ENCODE measurements at regions not wholly inside any gene's neighbourhood (a gene's known extent, or its start where the extent isn't known, plus 50 kb on each side); places are given as distances from the start of the nearest gene placed in this dataset.

- CTCF ChIA-PET, result interaction anchor here (0.7 to 13.4 kb wide), 51 partner anchors 9 to 713 kb away, joined by 3 to 283 read pairs (median 5); partner anchors contain the start of gene ELL2
- no peak for TF ChIP-seq CTCF (IDR thresholded peaks at IDR 0.05; ENCODE audit: control extremely low read depth, extremely low read depth, low read depth, missing control alignments)
- DNase-seq (ENCODE audit: extremely low spot score), result no peak
- POLR2A ChIA-PET, result no interaction called here
These were observed 97.2 kb downstream of the PCSK1 start for GRCh38 chr5:96335873-96336272.

GRCh38 chr5:96333391-96333790 is 99.7 kb downstream of the PCSK1 start:
- ChIA-PET CTCF (interaction anchor here (0.8 to 13.4 kb wide), 10 partner anchors 9 to 481 kb away, joined by 3 to 283 read pairs (median 4); partner anchors contain the start of gene ELL2), POLR2A (interaction anchor here (0.6 kb wide), 1 partner anchor 383 kb away, joined by 3 read pairs; no protein-coding TSS in a partner anchor)
- no peak for DNase-seq (ENCODE audit: extremely low spot score)
- TF ChIP-seq CTCF (IDR thresholded peaks at IDR 0.05; ENCODE audit: control extremely low read depth, extremely low read depth, low read depth, missing control alignments), result no peak

GRCh38 chr5:96332535-96333366 is 100.3 kb downstream of the PCSK1 start:
- CTCF ChIA-PET, result interaction anchor here (0.8 to 1.9 kb wide), 8 partner anchors 10 to 480 kb away, joined by 3 to 8 read pairs (median 3); partner anchors contain the start of gene ELL2
- no peak for DNase-seq (ENCODE audit: extremely low spot score)
- TF ChIP-seq CTCF (IDR thresholded peaks at IDR 0.05; ENCODE audit: control extremely low read depth, extremely low read depth, low read depth, missing control alignments), result no peak
- POLR2A ChIA-PET, result interaction anchor here (0.6 kb wide), 1 partner anchor 383 kb away, joined by 3 read pairs; no protein-coding TSS in a partner anchor

GRCh38 chr5:96331681-96332361 is 101.2 kb downstream of the PCSK1 start:
- no peak for DNase-seq (ENCODE audit: extremely low spot score)
- CTCF ChIA-PET, result interaction anchor here (1.2 to 1.9 kb wide), 2 partner anchors 270 to 439 kb away, joined by 3 to 5 read pairs; no protein-coding TSS in a partner anchor
- POLR2A ChIA-PET, result no interaction called here
- TF ChIP-seq CTCF (IDR thresholded peaks at IDR 0.05; ENCODE audit: control extremely low read depth, extremely low read depth, low read depth, missing control alignments), result no peak

GRCh38 chr5:96331210-96331609 is 101.8 kb downstream of the PCSK1 start:
- no peak for TF ChIP-seq CTCF (IDR thresholded peaks at IDR 0.05; ENCODE audit: control extremely low read depth, extremely low read depth, low read depth, missing control alignments)
- ChIA-PET CTCF (interaction anchor here (1.2 to 1.9 kb wide), 4 partner anchors 10 to 466 kb away, joined by 3 to 7 read pairs (median 4); no protein-coding TSS in a partner anchor), POLR2A (no interaction called here)
- no peak for DNase-seq (ENCODE audit: extremely low spot score)

GRCh38 chr5:96330530-96331140 is 102.4 kb downstream of the PCSK1 start:
- no peak for TF ChIP-seq CTCF (IDR thresholded peaks at IDR 0.05; ENCODE audit: control extremely low read depth, extremely low read depth, low read depth, missing control alignments)
- ChIA-PET CTCF (interaction anchor here (0.8 to 1.6 kb wide), 7 partner anchors 9 to 473 kb away, joined by 3 to 7 read pairs (median 4); no protein-coding TSS in a partner anchor), POLR2A (no interaction called here)
- DNase-seq (ENCODE audit: extremely low spot score), result no peak
